ENCODE measurements at regions not wholly inside any gene's neighbourhood (a gene's known extent, or its start where the extent isn't known, plus 50 kb on each side); places are given as distances from the start of the nearest gene placed in this dataset.

DNA sequence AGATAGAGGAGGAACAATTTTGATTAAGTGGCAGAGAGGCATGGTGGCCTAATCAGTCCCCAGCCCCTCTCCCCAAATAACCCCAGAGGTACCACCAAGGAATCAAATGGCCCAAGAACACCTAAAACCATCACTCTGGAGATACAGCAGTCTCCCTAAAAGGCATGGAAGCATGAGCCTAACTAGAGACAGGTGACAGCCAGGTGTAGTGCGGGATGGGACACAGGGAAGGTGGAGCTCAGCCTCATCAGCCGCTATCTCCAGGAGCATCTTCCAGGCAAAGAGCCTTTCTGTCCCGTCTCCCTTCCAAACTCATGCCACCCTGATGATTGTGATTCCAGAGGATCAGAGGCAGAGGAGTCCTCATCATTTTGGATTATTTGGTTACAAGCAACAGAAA, 144.7 kb downstream of the COPS8 start:
- H3K9me3 ChIP-seq: no peaks in the 10 kb centered on the region
- no peaks in the 10 kb centered on the region for H3K4me1 ChIP-seq
- no peak overlapping the region for H3K27ac ChIP-seq
- no peak for DNase-seq
- no peaks in the 10 kb centered on the region for H3K27me3 ChIP-seq
- no peaks in the 10 kb centered on the region for H3K36me3 ChIP-seq
- TF ChIP-seq POLR2A (IDR thresholded peaks at IDR 0.05): no peak
- TF ChIP-seq, protein P1, sequence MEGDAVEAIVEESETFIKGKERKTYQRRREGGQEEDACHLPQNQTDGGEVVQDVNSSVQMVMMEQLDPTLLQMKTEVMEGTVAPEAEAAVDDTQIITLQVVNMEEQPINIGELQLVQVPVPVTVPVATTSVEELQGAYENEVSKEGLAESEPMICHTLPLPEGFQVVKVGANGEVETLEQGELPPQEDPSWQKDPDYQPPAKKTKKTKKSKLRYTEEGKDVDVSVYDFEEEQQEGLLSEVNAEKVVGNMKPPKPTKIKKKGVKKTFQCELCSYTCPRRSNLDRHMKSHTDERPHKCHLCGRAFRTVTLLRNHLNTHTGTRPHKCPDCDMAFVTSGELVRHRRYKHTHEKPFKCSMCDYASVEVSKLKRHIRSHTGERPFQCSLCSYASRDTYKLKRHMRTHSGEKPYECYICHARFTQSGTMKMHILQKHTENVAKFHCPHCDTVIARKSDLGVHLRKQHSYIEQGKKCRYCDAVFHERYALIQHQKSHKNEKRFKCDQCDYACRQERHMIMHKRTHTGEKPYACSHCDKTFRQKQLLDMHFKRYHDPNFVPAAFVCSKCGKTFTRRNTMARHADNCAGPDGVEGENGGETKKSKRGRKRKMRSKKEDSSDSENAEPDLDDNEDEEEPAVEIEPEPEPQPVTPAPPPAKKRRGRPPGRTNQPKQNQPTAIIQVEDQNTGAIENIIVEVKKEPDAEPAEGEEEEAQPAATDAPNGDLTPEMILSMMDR (IDR thresholded peaks at IDR 0.05): no peak
- no peak overlapping the region for H3K4me3 ChIP-seq

DNA sequence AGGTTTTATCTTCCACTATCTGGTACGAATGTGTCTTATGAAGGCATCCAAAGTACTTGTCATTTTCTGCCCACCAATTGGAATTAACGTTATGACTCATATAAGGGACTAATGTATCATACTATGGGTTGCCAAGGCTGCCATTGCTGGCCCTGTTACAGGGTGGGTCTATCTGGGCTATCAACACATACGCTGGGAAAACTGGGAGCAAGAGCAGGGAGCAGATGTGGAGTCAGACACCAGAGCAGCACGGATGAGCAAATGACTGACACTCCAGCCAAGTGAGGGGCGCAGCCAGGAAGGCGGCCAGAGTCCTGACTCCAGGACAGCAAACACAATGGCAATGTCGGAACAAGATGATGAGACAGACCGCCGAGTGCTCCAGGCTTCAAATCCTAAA, 145.9 kb downstream of the COPS8 start:
- TF ChIP-seq, protein P1 (IDR thresholded peaks at IDR 0.05): no peak
- no peak for TF ChIP-seq POLR2A (IDR thresholded peaks at IDR 0.05)

DNA sequence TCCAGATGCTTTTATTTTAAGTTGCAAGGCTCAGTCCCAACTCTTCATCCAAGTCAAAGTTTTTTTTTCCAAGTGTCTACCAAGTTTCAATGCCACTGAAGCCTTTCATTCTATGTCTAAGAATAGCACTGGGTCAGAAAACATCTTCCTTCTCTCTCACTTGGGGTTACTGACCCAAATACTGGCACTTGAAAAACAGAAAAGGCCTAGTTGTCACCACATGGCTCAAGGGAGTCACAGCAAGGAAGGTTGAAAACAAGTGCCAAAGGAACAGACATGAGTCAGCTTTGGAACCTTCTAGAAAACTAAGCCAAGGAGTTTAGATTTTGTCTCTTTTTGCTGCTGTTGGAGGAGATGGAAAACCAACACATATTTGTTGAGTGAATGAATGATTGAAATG, 146.5 kb downstream of the COPS8 start:
- DNase-seq: no peak
- no peak overlapping the region for H3K27ac ChIP-seq
- no peaks in the 10 kb centered on the region for H3K9me3 ChIP-seq
- H3K27me3 ChIP-seq: no peaks in the 10 kb centered on the region
- H3K4me3 ChIP-seq: no peak overlapping the region
- no peaks in the 10 kb centered on the region for H3K36me3 ChIP-seq
- TF ChIP-seq POLR2A (IDR thresholded peaks at IDR 0.05): no peak
- TF ChIP-seq, protein P1 (IDR thresholded peaks at IDR 0.05): no peak
- no peaks in the 10 kb centered on the region for H3K4me1 ChIP-seq

More for the DNA sequence above, 145.9 kb downstream of the COPS8 start:
- no peaks in the 10 kb centered on the region for H3K36me3 ChIP-seq
- no peaks in the 10 kb centered on the region for H3K9me3 ChIP-seq
- no peak for DNase-seq
- no peak overlapping the region for H3K4me3 ChIP-seq
- no peaks in the 10 kb centered on the region for H3K4me1 ChIP-seq
- no peak overlapping the region for H3K27ac ChIP-seq
- no peaks in the 10 kb centered on the region for H3K27me3 ChIP-seq

DNA sequence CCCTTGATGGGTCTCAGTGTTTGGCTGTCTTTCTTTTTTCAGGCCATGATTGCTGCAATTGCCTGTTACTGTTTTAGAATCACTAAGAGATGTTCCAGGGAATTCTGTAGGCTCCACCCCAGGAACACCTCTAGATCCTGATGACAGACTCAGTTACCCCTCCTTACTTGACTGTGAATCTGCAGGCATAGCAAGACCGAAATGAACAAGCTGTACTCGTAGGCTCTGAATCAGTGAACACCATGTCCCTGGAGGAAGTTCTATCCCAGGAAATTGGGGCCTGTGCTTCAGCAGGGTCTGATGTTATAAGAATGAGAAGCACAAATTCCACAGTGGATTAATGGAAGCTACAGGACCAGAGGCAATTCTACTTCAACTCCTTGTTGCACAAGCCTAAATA, 148.6 kb downstream of the COPS8 start:
- no peak for DNase-seq

DNA sequence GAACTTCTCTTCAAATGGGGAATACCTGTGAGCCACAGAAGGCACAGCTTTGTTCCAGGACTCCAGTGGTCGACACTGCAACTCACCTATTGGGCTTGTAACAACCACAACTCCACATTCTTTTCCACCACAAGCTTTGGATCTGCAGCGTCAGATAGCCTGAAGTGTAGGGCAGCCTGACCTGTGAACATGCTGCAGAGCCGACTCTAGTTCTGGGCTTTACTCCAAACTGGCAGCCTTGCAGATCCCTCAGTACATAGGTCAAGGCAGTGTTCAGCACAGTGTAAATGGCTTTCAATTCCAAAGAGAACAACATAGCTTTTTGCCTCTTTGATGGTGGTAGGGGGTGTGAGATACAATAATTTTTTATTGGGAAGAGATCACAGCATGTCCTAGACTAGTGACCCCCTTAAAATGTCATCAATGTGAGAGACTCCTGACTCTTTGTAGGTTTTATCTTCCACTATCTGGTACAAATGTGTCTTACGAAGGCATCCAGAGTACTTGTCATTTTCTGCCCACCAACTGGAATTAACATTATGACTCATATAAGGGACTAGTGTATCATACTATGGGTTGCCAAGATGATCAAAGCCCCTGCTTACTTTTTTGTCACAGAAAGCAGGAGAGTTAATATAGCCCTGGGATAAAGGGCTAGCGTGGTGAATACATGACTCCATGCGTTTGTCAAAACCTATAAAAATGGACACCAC, 149.8 kb downstream of the COPS8 start:
- no peak for DNase-seq
- no peak for TF ChIP-seq POLR2A (IDR thresholded peaks at IDR 0.05)
- TF ChIP-seq, protein P1 (IDR thresholded peaks at IDR 0.05): no peak
- H3K27ac ChIP-seq: peak overlapping the region in 1 of 4 donors; percentile 43

More for the DNA sequence above, 148.6 kb downstream of the COPS8 start:
- Histone ChIP-seq H3K27me3 (no peaks in the 10 kb centered on the region), H3K27ac (peak overlapping the region in 2 of 4 donors; percentile 9 to 35), H3K36me3 (no peaks in the 10 kb centered on the region), H3K4me1 (no peaks in the 10 kb centered on the region), H3K9me3 (no peaks in the 10 kb centered on the region), H3K4me3 (no peak overlapping the region)
- TF ChIP-seq, protein P1 (IDR thresholded peaks at IDR 0.05): no peak
- no peak for TF ChIP-seq POLR2A (IDR thresholded peaks at IDR 0.05)

More for the DNA sequence above, 149.8 kb downstream of the COPS8 start:
- H3K9me3 ChIP-seq: no peaks in the 10 kb centered on the region
- H3K4me3 ChIP-seq: no peak overlapping the region
- no peaks in the 10 kb centered on the region for H3K36me3 ChIP-seq
- no peaks in the 10 kb centered on the region for H3K4me1 ChIP-seq
- H3K27me3 ChIP-seq: no peaks in the 10 kb centered on the region

Measured in Peyer's patch (tissue), 4 donors.